Aorta (tissue), 5 donors: ENCODE measurements at regions not wholly inside any gene's neighbourhood (a gene's known extent, or its start where the extent isn't known, plus 50 kb on each side); places are given as distances from the start of the nearest gene placed in this dataset.

Experiments
- ATAC-seq: fragments of 200-7000 bp; cut with Tn5 transposase; one replicate; pipeline ENCODE4 v1.9.1; 2022; ENCODE audit warnings: moderate library complexity; ENCODE audit not compliant: low FRiP score
- DNase-seq, 2 donors: peaks; one replicate each; pipeline ENCODE4 v3.0.0-alpha.2; 2020
- H3K27ac ChIP-seq, 2 donors: one replicate each; pipeline ENCODE4 v1.5.1; 2013; ENCODE audit warnings: low read length in 2 of 2, mild to moderate bottlenecking in 2 of 2, moderate library complexity in 2 of 2, control low read depth in 1 of 2, inconsistent platforms in 1 of 2, low read depth in 1 of 2
- H3K27me3 ChIP-seq, 2 donors: one replicate each; pipeline ENCODE4 v1.6.1; 2013; ENCODE audit warnings: control low read depth in 1 of 2, low read length in 1 of 2, mild to moderate bottlenecking in 1 of 2, moderate library complexity in 1 of 2; ENCODE audit not compliant: insufficient read depth in 2 of 2, control insufficient read depth in 1 of 2
- H3K36me3 ChIP-seq, 2 donors: one replicate each; pipeline ENCODE4 v1.6.1; 2013; ENCODE audit warnings: control low read depth in 1 of 2, low read length in 1 of 2, mild to moderate bottlenecking in 1 of 2; ENCODE audit not compliant: insufficient read depth in 2 of 2, control insufficient read depth in 1 of 2
- H3K4me1 ChIP-seq, 2 donors: one replicate each; pipeline ENCODE4 v1.6.1; 2013; ENCODE audit warnings: low read length in 2 of 2, control low read depth in 1 of 2, mild to moderate bottlenecking in 1 of 2, moderate library complexity in 1 of 2; ENCODE audit not compliant: insufficient read depth in 2 of 2, control insufficient read depth in 1 of 2
- H3K4me3 ChIP-seq, 2 donors: one replicate each; pipeline ENCODE4 v1.5.1; 2013; ENCODE audit warnings: low read length in 2 of 2, control low read depth in 1 of 2, mild to moderate bottlenecking in 1 of 2
- H3K9me3 ChIP-seq: one replicate; pipeline ENCODE4 v1.6.1; 2013; ENCODE audit warnings: mild to moderate bottlenecking, low read length; ENCODE audit not compliant: control insufficient read depth
- WGBS, 2 donors: extraction: QIAGEN DNeasy Blood & Tissue Kit; methylation state at CpG; one replicate each; pipeline ENCODE4 v1.1.7; 2013; 5-methylcytosine and 5-hydroxymethylcytosine counted together
- intact Hi-C, 2 donors: fragments of 100-400 bp; cut with DNase I; formaldehyde crosslinking; loops; one replicate each; pipeline versions ENCODE4 v1.14.2 to v1.15.0; 2022
- donor health status: healthy with polysubstance abuse.
- donor health status: Bipolar disorder and iron deficiency.
- donor health status: DM: no; HTN: no; CAD: no.
- donor health status: DM: no; HTN: no; CAD: no.
- donor health status: DM: yes; HTN: yes; CAD: no.

DNA sequence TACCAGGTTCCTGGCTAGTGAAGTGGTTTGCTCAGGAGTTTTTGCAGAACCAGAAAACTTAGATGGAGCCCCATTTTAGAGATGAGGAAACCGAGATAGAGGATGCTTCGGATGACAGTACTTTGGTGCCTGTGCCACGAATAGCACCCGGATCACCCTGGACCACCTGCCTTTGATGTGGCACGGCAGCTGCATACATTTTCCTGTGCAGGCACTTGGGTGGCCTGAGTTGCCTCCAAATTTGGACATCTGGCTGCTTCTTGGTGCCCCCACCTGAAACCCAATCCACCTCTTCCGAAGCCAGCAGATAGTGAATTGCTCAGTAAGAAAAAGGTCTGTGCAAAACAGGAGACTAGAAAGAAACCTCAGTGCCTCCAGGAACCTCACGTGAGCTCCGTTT is 140.6 kb upstream of the ID2 start:
- DNase-seq, result peak in 1 of 2 donors; percentile 48
- Histone ChIP-seq H3K36me3 (no peaks in the 10 kb centered on the region), H3K4me1 (no peaks in the 10 kb centered on the region), H3K4me3 (no peak overlapping the region), H3K27me3 (no peaks in the 10 kb centered on the region), H3K9me3 (no peaks in the 10 kb centered on the region), H3K27ac (no peak overlapping the region)
- intact Hi-C loops, result loop anchor here (5.0 to 10.0 kb wide), 2 partner anchors 134 to 136 kb away; no protein-coding TSS in a partner anchor
- no peak for ATAC-seq
- 96% methylated on average over 8 of the region's 8 CpGs for WGBS, 2 donors

DNA sequence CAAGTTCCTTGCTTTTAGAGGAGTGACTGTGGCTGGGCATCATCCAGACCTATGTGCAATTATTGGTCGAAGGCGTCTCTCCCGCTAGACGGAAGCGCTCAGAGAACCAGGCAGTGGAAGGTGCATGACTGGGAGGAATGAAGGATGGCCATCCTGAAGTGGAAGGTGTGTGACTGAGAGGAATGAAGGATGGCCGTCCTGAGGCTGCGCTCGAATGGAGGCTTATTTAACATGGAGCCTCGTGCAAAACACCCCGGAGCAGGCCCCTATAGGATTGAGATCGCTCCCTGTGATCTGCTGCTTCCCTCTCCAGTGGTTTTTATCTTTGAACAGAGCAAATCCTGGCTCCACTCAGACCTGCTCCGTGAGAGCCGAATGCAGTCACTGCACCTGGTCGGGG is 140.2 kb upstream of the ID2 start:
- H3K27ac ChIP-seq, result no peak overlapping the region
- DNase-seq (peak in 1 of 2 donors; percentile 62), ATAC-seq (no peak)
- WGBS, 2 donors, result 96 to 97% methylated on average over 14 of the region's 14 CpGs
- no peaks in the 10 kb centered on the region for H3K9me3 ChIP-seq
- no peaks in the 10 kb centered on the region for H3K36me3 ChIP-seq
- H3K27me3 ChIP-seq, result no peaks in the 10 kb centered on the region
- intact Hi-C loops, result loop anchor here (5.0 to 10.0 kb wide), 2 partner anchors 133 to 136 kb away; no protein-coding TSS in a partner anchor
- H3K4me3 ChIP-seq, result no peak overlapping the region
- H3K4me1 ChIP-seq, result no peaks in the 10 kb centered on the region

DNA sequence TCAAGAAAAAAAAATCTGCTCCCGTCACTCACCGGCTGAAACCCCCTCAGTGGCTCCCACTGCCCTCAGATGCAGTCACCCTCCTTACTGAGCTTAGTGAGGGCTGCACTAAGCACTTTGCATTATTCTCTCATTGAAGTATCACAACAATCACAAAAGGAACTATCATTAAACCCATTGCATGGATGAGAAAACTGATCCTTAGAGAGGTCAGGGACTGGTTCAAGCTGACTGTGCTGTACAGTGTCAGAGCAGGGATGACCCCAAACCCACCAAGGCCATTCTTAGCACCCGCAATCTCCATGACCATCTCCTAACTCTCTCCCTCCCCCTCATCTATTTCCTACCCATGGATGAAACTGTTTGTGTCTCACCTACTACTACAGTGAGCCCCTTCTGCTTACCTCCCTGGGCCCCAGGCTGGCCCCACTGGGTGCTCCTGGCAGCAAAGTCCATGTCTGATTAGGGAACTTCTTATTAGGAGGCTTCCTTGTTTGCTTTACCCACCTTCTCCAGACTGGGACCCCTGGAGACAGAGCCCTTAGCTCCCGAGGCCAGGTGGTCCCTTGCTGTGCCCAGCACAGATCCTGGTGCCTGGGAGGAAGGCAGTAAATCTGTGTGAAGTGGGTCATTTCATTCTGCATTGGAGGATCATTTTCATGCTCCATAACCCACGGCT is 139.3 kb upstream of the ID2 start:
- ATAC-seq (no peak), DNase-seq (peak in 1 of 2 donors; percentile 27)
- no peaks in the 10 kb centered on the region for H3K36me3 ChIP-seq
- no peaks in the 10 kb centered on the region for H3K4me1 ChIP-seq
- no peak overlapping the region for H3K4me3 ChIP-seq
- intact Hi-C loops, result loop anchor here (5.0 to 10.0 kb wide), 2 partner anchors 132 to 135 kb away; no protein-coding TSS in a partner anchor
- no peak overlapping the region for H3K27ac ChIP-seq
- WGBS, 2 donors, result 92% methylated on average over 5 of the region's 5 CpGs
- H3K9me3 ChIP-seq, result no peaks in the 10 kb centered on the region
- no peaks in the 10 kb centered on the region for H3K27me3 ChIP-seq

DNA sequence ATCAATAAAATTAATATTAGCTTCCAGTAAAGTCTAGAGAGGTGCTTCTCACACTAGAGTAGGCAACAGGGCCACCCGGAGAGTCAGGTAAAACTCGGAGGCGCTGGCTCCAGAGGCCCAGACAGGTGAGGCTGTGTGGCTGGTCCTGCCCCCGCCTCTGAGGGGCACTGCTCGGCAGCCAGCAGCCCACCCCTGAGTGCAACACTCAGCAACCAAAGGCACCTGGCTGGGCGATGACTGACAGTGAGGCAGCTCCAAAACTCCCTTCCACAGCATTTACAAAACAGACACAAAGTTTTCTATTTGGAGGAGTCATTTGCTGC is 138.8 kb upstream of the ID2 start:
- no peaks in the 10 kb centered on the region for H3K36me3 ChIP-seq
- 85 to 89% methylated on average over 6 of the region's 6 CpGs for WGBS, 2 donors
- ATAC-seq (no peak), DNase-seq (peak in 1 of 2 donors; percentile 76)
- no peaks in the 10 kb centered on the region for H3K9me3 ChIP-seq
- H3K27ac ChIP-seq, result no peak overlapping the region
- H3K4me1 ChIP-seq, result no peaks in the 10 kb centered on the region
- intact Hi-C loops, result loop anchor here (5.0 to 10.0 kb wide), 2 partner anchors 132 to 134 kb away; no protein-coding TSS in a partner anchor
- H3K27me3 ChIP-seq, result no peaks in the 10 kb centered on the region
- no peak overlapping the region for H3K4me3 ChIP-seq

DNA sequence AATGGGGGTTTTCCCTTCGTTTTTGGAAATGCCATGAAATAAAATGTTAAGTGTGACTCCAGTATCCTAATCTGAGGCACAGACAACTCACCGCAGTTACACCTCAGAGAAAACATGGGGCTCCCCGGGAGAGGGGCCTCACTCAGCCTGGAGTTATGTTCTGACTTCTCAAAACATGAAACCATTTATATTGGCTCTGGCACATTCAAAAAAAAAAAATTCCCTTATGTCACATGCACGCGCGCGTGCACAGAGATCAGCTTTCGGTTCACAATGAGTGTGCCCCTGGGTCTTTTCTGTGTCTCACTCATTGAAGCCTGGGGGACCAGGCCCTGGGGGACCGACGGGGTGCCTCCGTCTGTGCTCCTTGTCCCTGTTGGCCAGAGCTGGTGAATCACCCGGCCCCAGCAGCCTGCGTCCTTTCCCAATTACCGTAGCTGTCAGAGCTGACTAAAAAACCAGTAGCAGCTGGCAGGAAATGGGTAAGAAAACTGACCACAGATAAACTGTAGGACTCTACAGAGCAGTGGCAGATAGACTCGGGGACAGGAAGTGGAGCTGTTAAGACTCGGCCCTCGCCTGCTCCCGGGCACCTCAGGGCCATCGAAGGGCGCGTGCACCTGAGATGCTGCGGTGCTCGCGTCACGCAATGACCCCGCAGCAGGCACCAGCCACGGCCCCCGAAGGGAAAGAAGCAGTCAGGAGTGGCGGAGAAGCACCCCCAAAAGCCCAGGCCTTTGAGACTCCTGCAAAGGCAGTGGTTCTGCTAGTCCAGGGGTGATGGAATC is 138.3 kb upstream of the ID2 start:
- intact Hi-C loops, result loop anchor here (5.0 to 10.0 kb wide), 2 partner anchors 131 to 134 kb away; no protein-coding TSS in a partner anchor
- peak; percentile 88 to 89 for DNase-seq
- H3K9me3 ChIP-seq, result no peaks in the 10 kb centered on the region
- WGBS, 2 donors, result 40 to 41% methylated on average over 29 of the region's 29 CpGs
- ATAC-seq, result peak; percentile 58
- H3K27me3 ChIP-seq, result no peaks in the 10 kb centered on the region
- peak overlapping the region in 1 of 2 donors; percentile 6 for H3K27ac ChIP-seq
- peak overlapping the region in 1 of 2 donors; percentile 22 for H3K4me3 ChIP-seq
- H3K36me3 ChIP-seq, result no peaks in the 10 kb centered on the region
- H3K4me1 ChIP-seq, result no peaks in the 10 kb centered on the region

DNA sequence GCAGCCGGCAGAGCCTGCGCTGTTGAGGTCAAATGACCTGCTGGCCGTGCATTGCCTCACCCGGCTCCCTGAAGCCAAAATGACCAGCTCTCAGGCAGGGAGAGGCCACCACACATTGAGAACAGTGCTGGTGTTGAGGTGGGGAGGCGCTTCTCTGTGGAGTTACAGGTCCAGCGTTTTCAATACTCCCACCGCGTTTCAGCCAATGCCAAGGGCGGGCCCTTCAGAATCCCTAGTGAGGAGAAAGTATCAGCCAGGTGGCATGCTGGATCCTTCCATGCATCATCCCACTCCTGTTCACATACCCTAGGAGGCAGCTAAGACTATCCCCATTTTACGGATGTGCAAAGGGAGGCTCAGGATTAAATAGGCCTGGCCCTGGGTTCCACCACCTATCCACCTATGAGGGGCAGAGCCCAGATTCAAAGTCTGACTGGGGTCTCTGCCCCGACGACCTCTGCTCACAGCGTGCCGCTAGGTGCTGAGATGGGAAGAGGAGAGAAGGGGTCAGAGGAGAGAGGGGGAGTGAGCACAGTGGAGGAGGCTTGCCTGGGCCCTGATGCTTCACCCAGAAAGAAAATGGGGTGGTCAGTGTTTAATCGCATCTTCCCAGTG is 137.6 kb upstream of the ID2 start:
- intact Hi-C loops, result loop anchor here (5.0 to 10.0 kb wide), 2 partner anchors 131 to 133 kb away; no protein-coding TSS in a partner anchor
- DNase-seq (peak in 1 of 2 donors; percentile 76), ATAC-seq (no peak)
- Histone ChIP-seq H3K36me3 (no peaks in the 10 kb centered on the region), H3K27ac (no peak overlapping the region), H3K9me3 (no peaks in the 10 kb centered on the region), H3K4me1 (no peaks in the 10 kb centered on the region), H3K4me3 (no peak overlapping the region), H3K27me3 (no peaks in the 10 kb centered on the region)
- 89 to 92% methylated on average over 15 of the region's 15 CpGs for WGBS, 2 donors

DNA sequence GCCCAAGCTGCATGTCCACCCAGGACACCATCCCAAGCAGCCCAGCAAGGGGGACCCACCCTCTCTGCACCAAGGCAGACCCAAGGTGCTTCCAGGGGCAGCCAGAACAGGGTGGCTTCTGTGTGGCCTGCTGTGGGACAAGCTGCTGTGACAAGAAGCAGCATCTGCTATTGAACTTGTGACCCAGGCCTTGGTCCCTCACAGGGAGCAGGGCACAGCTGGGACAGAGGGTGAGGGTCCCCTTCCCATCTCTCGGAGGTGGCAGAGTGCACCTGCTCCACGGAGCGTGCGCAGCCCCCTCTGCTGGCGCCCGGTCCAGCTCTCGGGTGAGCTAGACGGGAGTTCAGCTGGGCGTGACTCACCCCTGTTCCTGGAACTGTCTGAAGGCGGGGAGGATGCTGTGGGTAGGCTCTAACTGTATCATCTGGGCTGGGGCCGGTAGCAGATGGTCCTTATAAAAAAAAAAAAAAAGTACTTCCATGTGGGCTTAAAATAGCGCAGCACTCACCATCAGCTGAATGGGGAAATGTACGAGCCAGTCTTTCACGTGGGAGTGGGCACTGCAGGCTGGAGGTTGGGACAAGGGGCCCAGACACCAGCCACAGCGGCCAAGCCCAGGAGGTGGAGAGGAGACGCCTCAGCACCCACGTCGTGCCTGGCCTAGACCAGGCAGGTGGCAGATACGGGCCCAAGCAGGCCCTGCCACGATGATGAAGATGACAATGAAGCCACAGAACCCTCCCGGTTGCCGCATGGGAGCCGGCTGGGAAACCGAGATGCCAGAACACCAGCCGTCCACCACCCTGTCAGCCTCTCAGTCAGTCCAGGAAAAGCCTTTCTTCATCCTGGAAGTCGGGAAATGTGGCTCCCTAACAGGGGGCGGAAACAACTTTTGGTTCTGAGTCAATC is 136.8 kb upstream of the ID2 start:
- 87 to 91% methylated on average over 27 of the region's 27 CpGs for WGBS, 2 donors
- DNase-seq, result peak; percentile 83 to 88
- Histone ChIP-seq H3K4me1 (no peaks in the 10 kb centered on the region), H3K4me3 (no peak overlapping the region), H3K36me3 (no peaks in the 10 kb centered on the region), H3K27me3 (no peaks in the 10 kb centered on the region), H3K27ac (no peak overlapping the region), H3K9me3 (no peaks in the 10 kb centered on the region)
- ATAC-seq, result peak; percentile 25
- intact Hi-C loops, result loop anchor here (5.0 to 10.0 kb wide), 2 partner anchors 130 to 132 kb away; no protein-coding TSS in a partner anchor
